AG09309 (cell line): ENCODE measurements at regions not wholly inside any gene's neighbourhood (a gene's known extent, or its start where the extent isn't known, plus 50 kb on each side); places are given as distances from the start of the nearest gene placed in this dataset.

Experiments used
- DNase-seq: peaks from one replicate; pipeline ENCODE4 v3.0.0-alpha.2; 2010; ENCODE audit warnings: low read depth
- H3K4me3 ChIP-seq: 2 replicates; pipeline ENCODE4 v1.5.1; 2011; ENCODE audit warnings: mild to moderate bottlenecking, low read depth, low read length, moderate library complexity; ENCODE audit not compliant: control insufficient read depth
- TF ChIP-seq, protein P1 (sequence below): IDR thresholded peaks from 2 replicates; pipeline ENCODE4 v1.5.1; 2011; ENCODE audit warnings: mild to moderate bottlenecking, low read depth, low read length, inconsistent platforms; ENCODE audit not compliant: insufficient read depth, control insufficient read depth; ENCODE audit errors: missing control alignments

DNA sequence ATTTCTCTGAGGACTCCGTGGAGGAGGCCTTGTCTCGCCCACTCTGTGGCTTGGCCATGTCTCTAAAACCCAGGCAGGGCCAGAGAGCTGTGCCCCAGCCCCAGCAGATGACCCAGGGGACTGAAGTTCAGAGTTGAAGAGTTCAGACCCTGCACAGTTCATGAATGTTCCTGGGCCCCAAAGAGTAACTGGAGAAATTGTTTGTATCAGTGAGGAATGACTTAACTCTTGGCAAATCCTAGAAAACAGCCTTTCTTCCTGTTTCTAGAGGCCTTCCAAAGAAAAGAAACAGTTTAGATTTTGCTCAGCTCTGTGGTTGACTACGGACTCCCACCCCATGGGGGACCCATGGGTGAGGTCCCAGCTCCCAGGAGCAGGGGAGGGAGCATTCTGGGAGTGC, 62.1 kb upstream of the EYA2 start:
- DNase-seq, result no peak
- no peak overlapping the region for H3K4me3 ChIP-seq
- TF ChIP-seq, protein P1, sequence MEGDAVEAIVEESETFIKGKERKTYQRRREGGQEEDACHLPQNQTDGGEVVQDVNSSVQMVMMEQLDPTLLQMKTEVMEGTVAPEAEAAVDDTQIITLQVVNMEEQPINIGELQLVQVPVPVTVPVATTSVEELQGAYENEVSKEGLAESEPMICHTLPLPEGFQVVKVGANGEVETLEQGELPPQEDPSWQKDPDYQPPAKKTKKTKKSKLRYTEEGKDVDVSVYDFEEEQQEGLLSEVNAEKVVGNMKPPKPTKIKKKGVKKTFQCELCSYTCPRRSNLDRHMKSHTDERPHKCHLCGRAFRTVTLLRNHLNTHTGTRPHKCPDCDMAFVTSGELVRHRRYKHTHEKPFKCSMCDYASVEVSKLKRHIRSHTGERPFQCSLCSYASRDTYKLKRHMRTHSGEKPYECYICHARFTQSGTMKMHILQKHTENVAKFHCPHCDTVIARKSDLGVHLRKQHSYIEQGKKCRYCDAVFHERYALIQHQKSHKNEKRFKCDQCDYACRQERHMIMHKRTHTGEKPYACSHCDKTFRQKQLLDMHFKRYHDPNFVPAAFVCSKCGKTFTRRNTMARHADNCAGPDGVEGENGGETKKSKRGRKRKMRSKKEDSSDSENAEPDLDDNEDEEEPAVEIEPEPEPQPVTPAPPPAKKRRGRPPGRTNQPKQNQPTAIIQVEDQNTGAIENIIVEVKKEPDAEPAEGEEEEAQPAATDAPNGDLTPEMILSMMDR, result no peak

DNA sequence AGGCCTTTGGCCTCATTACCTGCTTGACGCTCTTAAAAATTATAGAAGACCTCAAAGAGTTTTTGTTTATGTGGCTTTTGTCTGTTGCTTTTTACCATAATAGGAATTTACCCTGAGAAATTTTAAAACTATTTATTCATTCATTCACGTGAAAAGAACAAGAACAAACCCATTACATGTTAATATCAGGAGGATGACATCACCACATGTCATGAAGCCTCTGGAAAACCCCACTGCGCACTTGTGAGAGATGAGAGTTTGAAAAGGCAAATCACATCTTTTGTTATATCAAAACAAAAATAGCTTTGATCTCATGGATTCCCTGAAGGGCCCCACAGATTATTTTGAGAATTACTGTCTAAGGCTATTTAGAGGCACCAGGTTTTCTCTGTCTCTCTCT, 61.3 kb upstream of the EYA2 start:
- H3K4me3 ChIP-seq, result no peak overlapping the region
- DNase-seq, result no peak
- TF ChIP-seq, protein P1, result no peak

DNA sequence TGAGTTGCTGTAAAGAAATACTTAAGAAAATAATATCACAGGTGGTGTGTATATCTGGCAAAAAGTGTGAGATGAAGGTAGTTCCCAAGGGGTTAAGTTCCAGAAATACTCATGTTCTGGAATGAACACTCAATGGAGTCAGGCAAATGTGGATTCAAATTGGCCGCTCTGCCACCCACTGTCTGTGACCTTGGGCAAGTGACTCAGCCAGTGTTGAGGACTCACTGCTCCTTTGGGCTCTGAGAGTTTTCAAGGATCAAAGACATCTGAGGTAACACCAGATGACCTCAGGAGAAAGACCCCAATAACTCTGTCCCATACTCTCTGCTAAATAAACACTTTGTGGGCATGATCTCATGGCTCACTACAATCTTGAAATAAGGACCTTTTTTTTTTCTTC, 59.2 kb upstream of the EYA2 start:
- no peak for DNase-seq
- TF ChIP-seq, protein P1, result no peak
- H3K4me3 ChIP-seq, result no peak overlapping the region

DNA sequence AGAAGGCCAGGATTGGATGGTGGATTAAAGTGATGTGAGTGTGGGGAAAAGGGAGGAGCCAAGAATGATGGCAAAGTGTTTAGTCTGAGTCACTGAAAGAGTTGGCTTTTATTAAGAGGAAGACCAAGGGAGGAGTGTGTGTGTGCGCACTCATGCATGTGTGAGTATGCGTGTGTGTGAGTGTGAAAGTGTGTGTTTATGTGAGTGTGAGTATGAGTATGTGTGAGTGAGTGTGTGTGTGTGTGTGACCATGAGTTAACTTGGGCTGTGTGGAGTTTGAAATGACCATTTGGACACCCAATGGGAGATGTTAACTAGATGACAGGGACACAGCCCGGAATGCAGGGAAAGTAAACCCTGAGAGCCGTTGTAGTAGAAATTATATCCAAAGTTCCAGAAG, 57.6 kb upstream of the EYA2 start:
- no peak overlapping the region for H3K4me3 ChIP-seq
- DNase-seq, result no peak
- TF ChIP-seq, protein P1, result no peak

DNA sequence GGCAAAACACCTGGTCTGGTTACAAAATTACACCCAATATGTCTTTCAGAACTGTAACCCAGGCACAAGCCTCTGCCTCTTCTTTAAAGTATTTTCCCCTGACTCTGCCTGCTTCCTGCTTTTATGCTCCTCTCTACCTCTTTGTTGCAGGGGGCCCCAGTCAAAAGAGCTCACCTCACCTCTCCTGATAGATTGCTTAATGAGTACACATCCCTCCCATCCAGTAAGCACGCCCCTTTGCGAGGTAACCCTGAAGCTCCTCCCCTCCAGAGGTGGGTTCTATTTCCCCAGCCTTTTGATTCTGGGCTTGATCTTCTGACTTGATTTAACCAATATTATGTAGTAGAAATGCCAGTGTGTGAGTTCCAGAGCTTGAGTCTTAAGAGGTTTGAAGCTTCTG, 56.6 kb upstream of the EYA2 start:
- DNase-seq, result no peak
- H3K4me3 ChIP-seq, result no peak overlapping the region
- TF ChIP-seq, protein P1, result no peak

DNA sequence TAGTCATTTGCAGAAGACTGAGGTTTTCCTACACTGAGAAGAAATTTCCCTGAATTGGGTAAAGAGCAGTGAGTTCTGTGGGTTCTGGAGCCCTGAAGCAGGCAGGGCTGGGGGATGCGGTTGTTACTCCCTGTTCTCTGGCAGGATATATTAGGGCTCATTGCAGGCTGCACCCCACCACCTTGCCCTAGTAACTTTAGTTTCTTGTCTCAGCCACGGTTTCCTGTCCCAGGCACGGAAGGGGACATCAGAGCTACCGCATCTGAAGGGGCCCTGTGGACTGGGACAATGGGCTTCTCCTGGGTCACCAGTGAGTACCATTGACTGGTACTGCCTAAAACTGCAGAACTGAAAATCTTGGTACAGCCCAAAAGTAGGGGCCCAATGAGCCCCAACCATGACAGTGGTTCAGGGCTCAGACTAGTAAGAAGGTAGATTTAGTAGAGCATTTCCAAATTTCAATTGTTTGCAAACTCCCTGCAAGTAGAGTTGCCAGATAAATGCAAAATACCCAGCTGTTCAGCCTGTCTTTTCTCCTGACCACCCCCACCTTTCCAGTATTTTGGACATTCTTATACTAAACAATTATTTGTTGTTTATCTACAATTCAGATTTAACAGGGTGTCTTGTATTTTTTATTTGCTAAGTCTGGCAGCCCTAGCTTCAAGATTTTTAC, 54.5 kb upstream of the EYA2 start:
- H3K4me3 ChIP-seq, result no peak overlapping the region
- TF ChIP-seq, protein P1, result no peak
- no peak for DNase-seq
